Skeletal muscle satellite cell (primary cell): ENCODE measurements at regions not wholly inside any gene's neighbourhood (a gene's known extent, or its start where the extent isn't known, plus 50 kb on each side); places are given as distances from the start of the nearest gene placed in this dataset.

Source experiments
- H3K27me3 ChIP-seq: 2 replicates; pipeline ENCODE4 v1.7.0; 2013; ENCODE audit warnings: low read length; ENCODE audit not compliant: control insufficient read depth, insufficient read depth
- H3K36me3 ChIP-seq: 2 replicates; pipeline ENCODE4 v1.7.0; 2013; ENCODE audit warnings: mild to moderate bottlenecking, control low read depth, low read length; ENCODE audit not compliant: insufficient read depth
- H3K4me1 ChIP-seq: 2 replicates; pipeline ENCODE4 v1.7.0; 2013; ENCODE audit warnings: low read length; ENCODE audit not compliant: control insufficient read depth, insufficient read depth
- H3K4me2 ChIP-seq: 2 replicates; pipeline ENCODE4 v1.7.0; 2013; ENCODE audit warnings: mild to moderate bottlenecking, low read length
- H3K4me3 ChIP-seq: 2 replicates; pipeline ENCODE4 v1.7.0; 2013; ENCODE audit warnings: low read length
- H3K9ac ChIP-seq: 2 replicates; pipeline ENCODE4 v1.7.0; 2013; ENCODE audit warnings: mild to moderate bottlenecking, low read depth, low read length, moderate library complexity
- H3K9me3 ChIP-seq: replicated peaks from 2 replicates; pipeline ENCODE4 v1.7.0; 2013; ENCODE audit warnings: mild to moderate bottlenecking, control low read depth, low read length

DNA sequence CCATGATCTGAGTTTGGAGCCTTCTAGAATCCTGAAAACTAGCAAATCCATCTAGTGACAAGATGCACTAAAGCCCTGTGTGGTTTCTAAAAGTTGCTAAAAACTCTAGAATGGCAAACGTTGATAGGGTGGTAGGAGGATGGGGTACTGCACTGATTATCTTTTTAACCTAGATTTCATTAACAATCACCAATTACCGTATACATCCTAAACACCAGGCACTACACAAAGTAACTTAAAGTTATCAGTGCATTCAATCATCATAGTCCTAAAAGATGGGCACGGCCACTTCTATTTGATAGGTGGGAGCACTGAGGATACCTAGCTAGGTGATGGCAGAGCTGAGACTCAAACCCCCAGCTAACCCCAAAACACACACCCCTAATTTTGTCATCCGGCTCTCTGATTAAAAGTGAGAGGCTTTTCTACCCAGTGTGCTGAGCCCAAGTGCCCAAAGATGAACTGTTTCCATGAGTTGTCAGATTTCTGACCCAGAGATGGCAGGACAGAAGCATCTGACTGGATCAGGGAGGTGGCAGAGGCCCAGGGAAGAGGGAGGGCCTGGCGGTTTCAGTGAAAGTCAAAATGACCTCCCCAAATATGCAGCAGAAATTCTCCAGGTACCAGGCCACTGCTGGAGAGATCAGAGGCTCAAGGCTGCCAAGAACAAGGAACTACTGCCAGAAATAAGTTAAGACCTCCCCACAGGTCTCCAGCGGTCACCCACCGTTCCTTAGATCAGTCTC lies 396.8 kb downstream of the SOX9 start:
- Histone ChIP-seq H3K9ac (no peak overlapping the region), H3K36me3 (no peaks in the 10 kb centered on the region), H3K4me1 (peaks cover 21% of the 10 kb centered on the region), H3K4me2 (no peak overlapping the region), H3K27me3 (no peaks in the 10 kb centered on the region), H3K9me3 (no peaks in the 10 kb centered on the region), H3K4me3 (no peak overlapping the region)

DNA sequence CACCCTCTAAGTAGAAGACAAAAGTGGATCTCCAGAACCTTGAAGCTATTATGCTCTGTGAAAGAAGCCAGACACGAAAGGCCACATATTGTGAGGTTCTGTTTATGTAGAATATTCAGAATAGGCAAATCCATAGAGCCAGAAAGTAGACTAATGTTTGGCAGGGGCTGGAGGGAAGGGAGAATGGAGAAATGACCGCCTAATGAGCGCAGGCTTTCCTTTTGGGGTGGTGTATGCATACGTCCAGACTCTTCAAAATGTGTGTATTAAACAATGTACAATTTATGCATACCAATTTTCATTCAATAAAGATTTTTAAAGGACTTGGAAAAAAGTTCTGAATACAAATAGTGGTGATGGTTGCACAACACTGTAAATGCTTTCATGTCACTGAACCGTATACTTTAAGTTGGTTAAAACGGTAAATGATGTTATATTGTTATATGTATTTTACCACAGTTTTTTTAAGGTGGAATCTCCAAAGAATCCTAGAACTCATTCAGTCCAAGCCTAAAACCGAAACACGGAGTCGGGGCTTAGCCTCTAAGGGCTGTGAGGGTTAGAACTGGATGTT lies 397.4 kb downstream of the SOX9 start:
- H3K9me3 ChIP-seq = no peaks in the 10 kb centered on the region
- no peak overlapping the region for H3K4me3 ChIP-seq
- H3K36me3 ChIP-seq = no peaks in the 10 kb centered on the region
- H3K9ac ChIP-seq = no peak overlapping the region
- no peak overlapping the region for H3K4me2 ChIP-seq
- peaks cover 21% of the 10 kb centered on the region for H3K4me1 ChIP-seq
- no peaks in the 10 kb centered on the region for H3K27me3 ChIP-seq

DNA sequence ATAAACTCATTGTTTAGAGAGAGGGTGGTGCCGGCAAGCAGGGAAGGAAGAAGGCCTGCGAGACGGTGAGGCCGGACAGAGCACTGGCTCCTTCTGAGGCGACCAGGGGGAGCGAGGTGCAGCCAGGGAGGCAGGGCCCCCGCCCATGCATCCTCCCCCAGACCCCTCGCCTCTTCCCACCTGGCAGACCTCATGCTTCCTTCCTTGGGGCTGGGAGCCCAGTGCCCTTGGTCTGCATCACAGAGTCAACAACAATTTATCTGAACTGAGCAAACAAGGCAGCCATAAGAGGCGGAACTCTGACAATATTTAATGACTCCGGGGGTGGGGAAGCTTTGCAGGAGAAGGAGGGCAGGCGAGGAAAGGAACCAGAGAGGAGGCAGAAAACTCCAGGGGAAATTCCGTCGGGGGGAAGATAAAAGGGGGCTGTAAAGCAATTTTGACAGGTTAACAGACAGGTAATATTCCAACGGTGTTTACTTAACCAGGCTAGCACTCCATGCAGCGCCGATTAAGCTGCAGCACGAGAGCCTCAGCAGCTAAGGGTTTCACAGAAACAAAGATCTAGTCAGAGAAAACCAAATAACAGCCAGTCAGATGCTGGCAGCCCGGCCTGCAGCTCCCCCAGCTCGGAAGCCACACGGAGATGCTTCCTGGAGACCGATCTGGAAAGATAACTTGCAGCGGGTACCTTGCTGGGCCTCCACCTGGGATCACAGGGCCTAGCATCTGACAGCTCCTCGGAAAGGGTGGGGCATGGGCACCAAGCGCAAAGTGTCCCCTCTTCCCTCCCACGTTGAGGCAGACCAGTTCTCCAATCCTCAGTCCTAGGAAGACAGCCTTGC lies 398.2 kb downstream of the SOX9 start:
- no peak overlapping the region for H3K4me2 ChIP-seq
- H3K27me3 ChIP-seq = no peaks in the 10 kb centered on the region
- H3K4me1 ChIP-seq = peaks cover 21% of the 10 kb centered on the region
- H3K36me3 ChIP-seq = no peaks in the 10 kb centered on the region
- H3K9me3 ChIP-seq = no peaks in the 10 kb centered on the region
- H3K4me3 ChIP-seq = no peak overlapping the region
- H3K9ac ChIP-seq = no peak overlapping the region

DNA sequence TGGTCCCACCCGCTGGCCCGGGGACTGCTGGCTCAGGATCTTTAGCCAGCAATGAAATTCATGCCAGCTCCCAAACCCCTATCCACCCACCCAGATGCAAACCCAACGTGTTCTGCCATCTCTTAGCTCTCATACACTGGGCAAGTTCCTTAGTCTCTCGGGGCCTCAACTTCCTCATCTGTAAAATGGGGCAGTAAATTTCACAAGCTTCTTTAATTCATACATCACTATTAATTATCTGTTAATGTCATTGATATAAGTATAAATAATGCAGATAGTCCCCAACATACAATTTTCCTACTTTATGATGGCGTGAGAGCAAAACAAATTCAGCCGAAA lies 398.7 kb downstream of the SOX9 start:
- H3K36me3 ChIP-seq = no peaks in the 10 kb centered on the region
- no peak overlapping the region for H3K4me2 ChIP-seq
- no peaks in the 10 kb centered on the region for H3K27me3 ChIP-seq
- H3K9ac ChIP-seq = no peak overlapping the region
- H3K4me3 ChIP-seq = no peak overlapping the region
- no peaks in the 10 kb centered on the region for H3K9me3 ChIP-seq
- H3K4me1 ChIP-seq = peaks cover 19% of the 10 kb centered on the region

DNA sequence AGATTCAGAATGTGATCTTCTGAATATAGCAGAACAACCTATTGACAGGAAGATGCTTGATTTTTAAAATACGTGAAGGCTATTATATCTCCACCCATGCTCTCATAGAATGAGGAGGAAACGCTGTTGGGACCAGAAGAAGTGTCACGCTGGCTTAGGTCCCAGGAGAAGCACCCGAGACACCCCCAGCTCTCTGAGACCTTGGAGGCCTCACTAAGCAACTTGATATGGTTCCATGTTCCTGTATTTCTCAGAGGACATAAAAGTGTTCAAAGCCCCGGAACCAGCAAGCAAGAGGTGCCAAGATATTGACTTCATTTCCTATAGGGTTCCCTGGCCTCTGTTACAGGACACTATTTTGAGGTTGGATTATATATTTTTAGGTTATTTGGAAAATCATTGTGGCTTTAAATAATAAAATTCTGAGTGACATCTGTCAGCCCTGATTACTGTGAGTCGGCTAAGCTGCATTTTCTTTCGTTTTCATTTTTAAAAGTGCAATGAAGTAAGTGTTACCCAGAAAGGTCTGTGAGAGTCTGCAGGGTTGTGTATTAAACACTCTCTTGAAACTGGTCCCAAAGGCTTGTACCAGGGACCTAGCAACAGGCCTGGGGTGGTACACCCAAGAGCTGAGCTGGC lies 400.0 kb downstream of the SOX9 start:
- no peak overlapping the region for H3K4me2 ChIP-seq
- H3K27me3 ChIP-seq = no peaks in the 10 kb centered on the region
- no peaks in the 10 kb centered on the region for H3K9me3 ChIP-seq
- no peak overlapping the region for H3K9ac ChIP-seq
- no peaks in the 10 kb centered on the region for H3K36me3 ChIP-seq
- H3K4me3 ChIP-seq = no peak overlapping the region
- peaks cover 7% of the 10 kb centered on the region for H3K4me1 ChIP-seq

DNA sequence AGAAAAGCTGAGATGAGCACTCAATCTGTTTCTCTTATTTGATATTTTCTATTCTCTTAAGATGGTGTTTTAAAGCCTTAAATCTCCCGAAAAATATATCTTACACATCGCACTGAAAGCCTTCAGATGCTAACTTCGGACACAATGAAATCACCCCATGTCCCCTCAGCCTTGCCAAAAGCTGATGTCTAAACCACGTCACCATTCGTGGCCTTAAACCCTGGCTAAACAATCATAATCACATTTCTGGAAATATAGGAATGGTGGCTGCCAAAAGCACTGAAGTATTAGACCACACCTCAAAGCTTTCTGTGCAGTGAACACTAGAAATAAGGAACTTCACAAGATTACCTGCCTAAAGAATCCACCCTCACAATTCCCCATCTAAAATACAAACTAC lies 402.7 kb downstream of the SOX9 start:
- H3K4me1 ChIP-seq = no peaks in the 10 kb centered on the region
- H3K4me3 ChIP-seq = no peak overlapping the region
- no peak overlapping the region for H3K4me2 ChIP-seq

DNA sequence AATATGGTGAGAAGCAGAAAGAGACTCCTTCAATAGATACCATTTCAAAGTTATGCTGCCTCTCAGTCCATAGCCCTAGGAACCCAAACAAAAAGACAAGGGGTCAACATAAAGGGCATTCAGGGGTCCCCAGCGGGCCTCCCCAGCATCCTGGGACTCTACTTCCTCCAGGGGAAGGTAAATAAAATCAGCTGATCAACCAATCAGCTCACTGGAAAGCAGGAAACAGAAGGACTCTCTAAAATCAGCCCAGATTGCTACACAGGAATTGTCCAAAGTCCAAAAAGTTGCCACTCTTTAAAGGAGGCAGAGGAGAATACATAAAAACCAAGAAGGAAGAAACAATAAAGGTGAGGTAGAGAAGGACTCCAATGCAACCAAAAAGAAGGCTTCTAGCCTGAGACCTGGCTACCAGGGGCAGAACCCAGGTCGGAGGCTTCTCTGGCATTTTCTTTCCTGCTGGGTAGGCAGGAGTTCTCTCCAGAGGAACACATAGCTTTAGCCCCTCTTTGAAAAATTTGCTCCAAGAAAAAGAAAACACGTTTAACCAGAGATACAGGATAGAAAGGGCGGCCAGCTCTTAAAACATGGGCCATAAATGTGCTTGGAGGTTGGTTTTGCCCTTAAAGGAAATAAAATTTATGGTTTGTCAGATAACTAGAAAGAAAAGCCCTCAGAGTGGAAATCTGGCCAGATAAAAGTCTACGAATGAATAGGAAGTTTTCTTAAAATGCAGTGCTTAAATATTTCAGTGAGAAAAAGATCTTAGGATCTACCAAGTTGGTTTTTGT lies 404.6 kb downstream of the SOX9 start:
- no peaks in the 10 kb centered on the region for H3K9me3 ChIP-seq
- H3K4me1 ChIP-seq = no peaks in the 10 kb centered on the region
- H3K9ac ChIP-seq = no peak overlapping the region
- H3K36me3 ChIP-seq = no peaks in the 10 kb centered on the region
- no peaks in the 10 kb centered on the region for H3K27me3 ChIP-seq
- H3K4me2 ChIP-seq = no peak overlapping the region
- H3K4me3 ChIP-seq = no peak overlapping the region

More for the DNA sequence above, 402.7 kb downstream of the SOX9 start:
- no peaks in the 10 kb centered on the region for H3K9me3 ChIP-seq
- H3K36me3 ChIP-seq = no peaks in the 10 kb centered on the region
- no peak overlapping the region for H3K9ac ChIP-seq
- no peaks in the 10 kb centered on the region for H3K27me3 ChIP-seq

DNA sequence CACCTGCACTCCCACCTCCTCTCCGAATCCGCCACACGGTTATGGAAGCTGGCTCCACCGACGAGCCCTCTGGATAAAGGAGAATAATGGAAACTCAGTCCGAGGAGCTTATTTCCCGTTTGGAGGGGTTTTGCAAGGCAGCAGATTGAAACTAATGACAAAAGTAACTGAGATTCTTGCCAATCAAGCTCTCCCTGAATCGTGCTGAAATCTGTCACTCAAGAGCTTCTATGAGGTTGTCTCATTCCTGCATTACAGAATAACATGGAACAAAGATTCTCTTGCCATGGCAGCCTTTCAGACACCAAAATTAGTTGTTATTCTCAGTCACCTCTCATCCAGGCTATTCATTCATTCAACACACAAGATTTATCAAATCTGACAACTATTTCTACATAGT lies 405.9 kb downstream of the SOX9 start:
- Histone ChIP-seq H3K4me2 (no peak overlapping the region), H3K4me3 (no peak overlapping the region), H3K9ac (no peak overlapping the region), H3K27me3 (no peaks in the 10 kb centered on the region), H3K9me3 (no peaks in the 10 kb centered on the region), H3K36me3 (no peaks in the 10 kb centered on the region), H3K4me1 (no peaks in the 10 kb centered on the region)

DNA sequence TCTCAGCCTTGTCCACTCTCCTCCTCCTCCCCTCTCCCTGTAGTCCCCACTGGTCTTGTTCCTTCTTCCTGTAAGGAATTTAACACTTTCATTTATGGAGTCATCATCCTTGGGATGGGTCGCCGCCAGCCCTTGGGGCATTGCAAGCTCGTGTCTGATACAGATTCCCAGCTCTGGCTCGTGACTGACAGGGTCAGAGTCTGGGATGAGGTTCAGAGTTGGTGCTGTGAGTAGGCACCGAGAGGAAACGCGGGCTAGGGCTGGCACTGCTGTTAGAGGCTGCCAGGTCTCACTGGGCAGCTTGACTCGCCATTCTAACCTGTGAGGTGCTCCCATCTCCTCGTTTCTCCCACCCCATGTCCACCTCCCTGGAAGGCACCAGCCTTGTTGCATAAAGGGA lies 407.0 kb downstream of the SOX9 start:
- Histone ChIP-seq H3K4me3 (no peak overlapping the region), H3K36me3 (no peaks in the 10 kb centered on the region), H3K27me3 (no peaks in the 10 kb centered on the region), H3K9me3 (no peaks in the 10 kb centered on the region), H3K9ac (no peak overlapping the region), H3K4me1 (no peaks in the 10 kb centered on the region), H3K4me2 (no peak overlapping the region)

DNA sequence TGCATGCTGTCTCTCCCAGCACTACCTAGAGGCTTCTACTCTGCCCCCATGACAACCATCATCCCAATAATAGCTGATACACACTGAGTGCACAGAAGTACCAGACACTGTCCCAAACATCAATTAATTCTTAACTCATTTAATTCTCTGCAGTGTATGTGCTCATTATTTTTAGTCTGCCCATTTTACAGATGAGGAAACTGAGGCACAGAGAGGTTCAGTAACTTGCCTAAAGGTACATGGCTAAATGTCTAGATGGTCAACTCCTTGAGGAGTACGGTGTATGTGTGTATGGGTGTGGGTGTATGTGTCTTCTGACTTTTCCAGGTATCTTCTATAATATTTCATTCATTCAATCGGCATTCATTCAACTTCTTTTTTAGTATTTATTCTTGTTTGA lies 407.9 kb downstream of the SOX9 start:
- Histone ChIP-seq H3K4me2 (no peak overlapping the region), H3K27me3 (no peaks in the 10 kb centered on the region), H3K4me3 (no peak overlapping the region), H3K4me1 (no peaks in the 10 kb centered on the region), H3K36me3 (no peaks in the 10 kb centered on the region), H3K9ac (no peak overlapping the region), H3K9me3 (no peaks in the 10 kb centered on the region)

DNA sequence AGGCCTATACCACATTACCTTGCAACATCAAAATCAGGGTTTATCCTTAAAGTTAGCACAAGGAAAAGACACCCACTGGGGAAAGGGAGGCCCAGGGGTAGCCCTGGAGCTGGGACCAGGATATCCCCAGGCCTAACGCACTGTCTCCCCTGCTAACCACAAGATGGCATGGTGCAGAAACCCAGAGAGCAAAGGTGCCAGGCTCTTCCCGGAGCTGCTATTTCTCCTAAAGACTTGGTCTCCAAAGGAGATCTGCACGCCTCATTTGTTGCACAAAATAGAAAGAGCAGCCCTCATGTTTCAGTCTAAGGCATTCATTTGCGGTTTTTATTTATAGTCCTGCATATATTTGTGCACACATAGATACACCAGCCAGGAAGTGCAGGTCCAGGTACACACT lies 408.6 kb downstream of the SOX9 start:
- Histone ChIP-seq H3K4me2 (no peak overlapping the region), H3K4me1 (no peaks in the 10 kb centered on the region)

More for the DNA sequence above, 408.6 kb downstream of the SOX9 start:
- H3K27me3 ChIP-seq = no peaks in the 10 kb centered on the region
- no peak overlapping the region for H3K4me3 ChIP-seq
- no peaks in the 10 kb centered on the region for H3K9me3 ChIP-seq
- H3K36me3 ChIP-seq = no peaks in the 10 kb centered on the region
- no peak overlapping the region for H3K9ac ChIP-seq
